Vagina (tissue), 2 donors: ENCODE measurements at regions not wholly inside any gene's neighbourhood (a gene's known extent, or its start where the extent isn't known, plus 50 kb on each side); places are given as distances from the start of the nearest gene placed in this dataset.

Experiments
- POLR2A ChIP-seq, 2 donors: fragments of 450-650 bp; IDR thresholded peaks; one replicate each; pipeline ENCODE4 v1.6.1; 2017; ENCODE audit warnings: antibody characterized with exemption in 2 of 2, mild to moderate bottlenecking in 2 of 2, moderate library complexity in 2 of 2
- POLR2AphosphoS5 ChIP-seq, 2 donors: sonication (generic); formaldehyde crosslinking; IDR thresholded peaks; one replicate each; pipeline ENCODE4 v1.9.0; 2017; ENCODE audit warnings: antibody characterized with exemption in 2 of 2, mild to moderate bottlenecking in 2 of 2, low read depth in 1 of 2; ENCODE audit not compliant: insufficient read depth in 1 of 2
- TF ChIP-seq, protein P1 (sequence below), 3 experiments: fragments of 450-650 bp in 2 of 3; fragments of 200-600 bp in 1 of 3; sonication (generic) in 1 of 3; IDR thresholded peaks; one replicate each; pipeline ENCODE4 v1.5.1; 2017 to 2019; ENCODE audit warnings: antibody characterized with exemption in 3 of 3, mild to moderate bottlenecking in 2 of 3, moderate library complexity in 2 of 3

DNA sequence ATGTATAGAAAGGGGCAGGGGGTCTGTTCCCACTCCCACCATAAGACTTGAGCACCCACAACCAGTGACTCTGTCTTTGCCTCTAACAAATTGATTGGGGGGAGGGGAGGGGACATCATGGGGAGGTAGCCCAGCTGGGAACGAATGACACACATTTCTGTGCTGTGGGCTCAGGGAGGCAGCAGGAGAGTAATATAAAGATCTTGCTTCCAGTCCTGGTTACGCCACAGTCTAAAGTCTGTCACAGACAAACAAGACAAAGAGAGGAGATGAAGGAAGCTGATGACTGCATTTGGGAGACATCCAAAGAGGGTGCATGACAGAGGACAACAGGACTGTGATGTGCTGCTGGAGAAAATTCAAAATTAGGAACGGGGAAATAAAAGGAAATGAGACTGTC lies 153.9 kb downstream of the ACTR3B start:
- TF ChIP-seq, protein P1, sequence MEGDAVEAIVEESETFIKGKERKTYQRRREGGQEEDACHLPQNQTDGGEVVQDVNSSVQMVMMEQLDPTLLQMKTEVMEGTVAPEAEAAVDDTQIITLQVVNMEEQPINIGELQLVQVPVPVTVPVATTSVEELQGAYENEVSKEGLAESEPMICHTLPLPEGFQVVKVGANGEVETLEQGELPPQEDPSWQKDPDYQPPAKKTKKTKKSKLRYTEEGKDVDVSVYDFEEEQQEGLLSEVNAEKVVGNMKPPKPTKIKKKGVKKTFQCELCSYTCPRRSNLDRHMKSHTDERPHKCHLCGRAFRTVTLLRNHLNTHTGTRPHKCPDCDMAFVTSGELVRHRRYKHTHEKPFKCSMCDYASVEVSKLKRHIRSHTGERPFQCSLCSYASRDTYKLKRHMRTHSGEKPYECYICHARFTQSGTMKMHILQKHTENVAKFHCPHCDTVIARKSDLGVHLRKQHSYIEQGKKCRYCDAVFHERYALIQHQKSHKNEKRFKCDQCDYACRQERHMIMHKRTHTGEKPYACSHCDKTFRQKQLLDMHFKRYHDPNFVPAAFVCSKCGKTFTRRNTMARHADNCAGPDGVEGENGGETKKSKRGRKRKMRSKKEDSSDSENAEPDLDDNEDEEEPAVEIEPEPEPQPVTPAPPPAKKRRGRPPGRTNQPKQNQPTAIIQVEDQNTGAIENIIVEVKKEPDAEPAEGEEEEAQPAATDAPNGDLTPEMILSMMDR (IDR thresholded peaks at IDR 0.05) = no peak
- no peak for TF ChIP-seq POLR2A (IDR thresholded peaks at IDR 0.05)
- no peak for TF ChIP-seq POLR2AphosphoS5 (IDR thresholded peaks at IDR 0.05; ENCODE audit: insufficient read depth in 1 of 2, low read depth in 1 of 2)
